Prostate gland (tissue), 2 donors: ENCODE measurements at regions not wholly inside any gene's neighbourhood (a gene's known extent, or its start where the extent isn't known, plus 50 kb on each side); places are given as distances from the start of the nearest gene placed in this dataset.

Experiments used
- POLR2A ChIP-seq: fragments of 450-650 bp; IDR thresholded peaks from one replicate; pipeline ENCODE4 v1.6.1; 2016; ENCODE audit warnings: antibody characterized with exemption, mild to moderate bottlenecking
- POLR2AphosphoS5 ChIP-seq: sonication (generic); formaldehyde crosslinking; IDR thresholded peaks from one replicate; pipeline ENCODE4 v1.6.1; 2017; ENCODE audit warnings: antibody characterized with exemption
- TF ChIP-seq, protein P1 (sequence below), 4 experiments: fragments of 200-600 bp in 2 of 4; fragments of 450-650 bp in 2 of 4; sonication (generic) in 2 of 4; IDR thresholded peaks; 1 replicate in 3 of 4; 2 replicates in 1 of 4; pipeline ENCODE4 v1.5.1; 2016 to 2019; ENCODE audit warnings: antibody characterized with exemption in 4 of 4, mild to moderate bottlenecking in 2 of 4, moderate library complexity in 2 of 4

DNA sequence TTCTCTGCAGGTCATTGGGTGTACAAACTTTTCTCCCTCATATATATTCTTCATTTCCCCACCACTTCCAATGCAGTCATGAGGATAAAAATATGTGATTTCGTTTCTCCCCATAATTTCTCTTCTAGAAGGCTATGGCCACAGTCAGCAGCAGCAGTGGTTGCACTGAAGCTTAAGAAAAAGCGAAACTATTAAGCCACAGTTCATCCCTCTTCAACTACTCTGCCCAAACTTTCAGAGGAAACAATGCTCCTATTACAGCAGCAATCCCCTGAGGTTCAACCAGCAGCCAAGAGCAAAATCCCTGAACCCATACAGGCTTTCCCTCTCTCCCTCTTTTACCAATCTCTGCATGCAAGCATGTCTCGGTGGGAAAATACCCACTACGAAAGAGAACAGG is 298.6 kb downstream of the DHX15 start:
- TF ChIP-seq, protein P1, sequence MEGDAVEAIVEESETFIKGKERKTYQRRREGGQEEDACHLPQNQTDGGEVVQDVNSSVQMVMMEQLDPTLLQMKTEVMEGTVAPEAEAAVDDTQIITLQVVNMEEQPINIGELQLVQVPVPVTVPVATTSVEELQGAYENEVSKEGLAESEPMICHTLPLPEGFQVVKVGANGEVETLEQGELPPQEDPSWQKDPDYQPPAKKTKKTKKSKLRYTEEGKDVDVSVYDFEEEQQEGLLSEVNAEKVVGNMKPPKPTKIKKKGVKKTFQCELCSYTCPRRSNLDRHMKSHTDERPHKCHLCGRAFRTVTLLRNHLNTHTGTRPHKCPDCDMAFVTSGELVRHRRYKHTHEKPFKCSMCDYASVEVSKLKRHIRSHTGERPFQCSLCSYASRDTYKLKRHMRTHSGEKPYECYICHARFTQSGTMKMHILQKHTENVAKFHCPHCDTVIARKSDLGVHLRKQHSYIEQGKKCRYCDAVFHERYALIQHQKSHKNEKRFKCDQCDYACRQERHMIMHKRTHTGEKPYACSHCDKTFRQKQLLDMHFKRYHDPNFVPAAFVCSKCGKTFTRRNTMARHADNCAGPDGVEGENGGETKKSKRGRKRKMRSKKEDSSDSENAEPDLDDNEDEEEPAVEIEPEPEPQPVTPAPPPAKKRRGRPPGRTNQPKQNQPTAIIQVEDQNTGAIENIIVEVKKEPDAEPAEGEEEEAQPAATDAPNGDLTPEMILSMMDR (IDR thresholded peaks at IDR 0.05): no peak
- no peak for TF ChIP-seq POLR2A
- TF ChIP-seq POLR2AphosphoS5: no peak
